ENCODE measurements at regions not wholly inside any gene's neighbourhood (a gene's known extent, or its start where the extent isn't known, plus 50 kb on each side); places are given as distances from the start of the nearest gene placed in this dataset.

DNA sequence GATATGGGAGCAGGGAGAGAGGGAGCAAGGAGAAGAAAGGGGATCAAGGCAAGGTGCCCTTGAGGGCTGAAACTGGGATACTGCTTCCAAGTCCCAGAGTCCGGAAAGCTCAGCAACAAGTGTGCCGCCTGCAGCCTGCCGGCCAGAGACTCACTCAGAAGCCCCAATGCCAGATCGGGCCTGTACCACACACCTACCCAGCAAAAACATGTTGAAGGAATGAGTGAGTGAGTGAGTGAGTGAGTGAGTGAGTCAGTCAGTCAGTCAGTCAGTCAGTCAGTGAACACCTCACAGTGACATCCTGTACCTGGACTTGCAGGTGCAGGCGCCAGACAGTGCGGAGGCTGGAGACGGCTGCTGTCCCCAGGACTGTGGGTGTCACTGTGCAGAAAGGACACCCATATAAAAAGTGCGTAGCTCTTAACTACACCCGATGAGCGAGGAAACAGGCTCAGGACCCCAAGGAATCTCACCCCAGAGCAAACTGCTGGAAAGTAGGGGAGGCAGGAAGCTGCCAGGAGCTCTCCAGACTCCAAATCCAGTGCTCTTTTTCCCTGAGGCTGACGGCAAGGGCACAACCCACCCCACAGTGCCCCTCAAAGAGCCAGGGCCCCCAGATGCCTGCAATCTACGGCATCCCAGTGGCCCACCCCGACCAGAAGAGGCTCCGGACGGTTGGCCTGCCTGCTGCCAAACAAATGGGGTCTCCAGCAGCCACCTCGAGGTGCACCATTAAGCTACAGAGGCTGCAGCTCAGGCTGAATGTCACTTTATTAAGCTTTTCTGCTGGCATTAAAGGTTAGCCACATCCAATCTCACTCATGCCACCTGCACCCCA lies 261.7 kb downstream of the NPHP4 start:
- no peaks in the 10 kb centered on the region for H3K27me3 ChIP-seq (ENCODE audit: control insufficient read depth in 4 of 4, insufficient read depth in 4 of 4, low read length in 3 of 4)
- H3K9ac ChIP-seq (ENCODE audit: low read depth in 1 of 2, low read length in 2 of 2), result no peak overlapping the region
- no peaks in the 10 kb centered on the region for H3K36me3 ChIP-seq (ENCODE audit: control insufficient read depth in 4 of 4, insufficient read depth in 3 of 4, low read depth in 1 of 4, low read length in 3 of 4)
- H3K4me1 ChIP-seq (ENCODE audit: control insufficient read depth in 4 of 4, insufficient read depth in 4 of 4, low read length in 3 of 4), result no peaks in the 10 kb centered on the region
- H3K4me3 ChIP-seq (ENCODE audit: low read depth in 1 of 3, low read length in 3 of 3), result no peak overlapping the region
- H3K27ac ChIP-seq (ENCODE audit: low read depth in 1 of 2, low read length in 2 of 2), result no peak overlapping the region
- DNase-seq (ENCODE audit: low spot score), result no peak
- no peaks in the 10 kb centered on the region for H3K9me3 ChIP-seq (ENCODE audit: control insufficient read depth in 4 of 4, low read length in 3 of 4)
- TF ChIP-seq HNF4A (conservative IDR thresholded peaks at IDR 0.05) (no peak), YY1 (IDR thresholded peaks at IDR 0.05) (no peak), EGR1 (IDR thresholded peaks at IDR 0.05; ENCODE audit: low read depth in 2 of 2) (no peak), FOXA1 (IDR thresholded peaks at IDR 0.05) (no peak)
- TF ChIP-seq, protein P1, sequence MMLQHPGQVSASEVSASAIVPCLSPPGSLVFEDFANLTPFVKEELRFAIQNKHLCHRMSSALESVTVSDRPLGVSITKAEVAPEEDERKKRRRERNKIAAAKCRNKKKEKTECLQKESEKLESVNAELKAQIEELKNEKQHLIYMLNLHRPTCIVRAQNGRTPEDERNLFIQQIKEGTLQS (IDR thresholded peaks at IDR 0.05), result no peak
- whole genome bisulfite sequencing, result 82% methylated on average over 16 of the region's 16 CpGs

DNA sequence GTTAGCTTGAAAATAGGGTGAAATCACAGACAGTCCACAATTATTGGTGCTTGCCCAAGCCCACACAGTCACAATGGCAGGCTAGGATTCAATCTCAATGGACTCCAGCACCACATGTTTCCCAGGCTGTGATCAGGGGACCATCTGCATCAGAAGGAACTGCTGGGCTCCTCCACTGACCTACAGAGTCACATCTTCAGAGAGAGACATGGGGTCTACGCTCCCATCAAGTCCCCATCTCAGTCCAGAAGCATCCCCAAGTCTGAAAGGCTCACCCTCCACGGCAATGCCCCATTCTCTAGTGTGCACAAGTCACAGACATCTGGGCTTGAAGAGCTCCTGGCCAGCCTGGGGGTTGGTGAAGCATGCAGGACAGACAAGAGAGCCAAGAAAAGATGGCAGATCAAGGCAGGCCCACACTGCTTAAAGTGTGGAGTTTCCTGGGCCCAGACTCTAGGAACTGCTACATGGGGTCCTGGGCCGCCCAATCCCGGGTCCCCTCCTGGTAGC lies 262.5 kb downstream of the NPHP4 start:
- 82% methylated on average over 4 of the region's 4 CpGs for WGBS

DNA sequence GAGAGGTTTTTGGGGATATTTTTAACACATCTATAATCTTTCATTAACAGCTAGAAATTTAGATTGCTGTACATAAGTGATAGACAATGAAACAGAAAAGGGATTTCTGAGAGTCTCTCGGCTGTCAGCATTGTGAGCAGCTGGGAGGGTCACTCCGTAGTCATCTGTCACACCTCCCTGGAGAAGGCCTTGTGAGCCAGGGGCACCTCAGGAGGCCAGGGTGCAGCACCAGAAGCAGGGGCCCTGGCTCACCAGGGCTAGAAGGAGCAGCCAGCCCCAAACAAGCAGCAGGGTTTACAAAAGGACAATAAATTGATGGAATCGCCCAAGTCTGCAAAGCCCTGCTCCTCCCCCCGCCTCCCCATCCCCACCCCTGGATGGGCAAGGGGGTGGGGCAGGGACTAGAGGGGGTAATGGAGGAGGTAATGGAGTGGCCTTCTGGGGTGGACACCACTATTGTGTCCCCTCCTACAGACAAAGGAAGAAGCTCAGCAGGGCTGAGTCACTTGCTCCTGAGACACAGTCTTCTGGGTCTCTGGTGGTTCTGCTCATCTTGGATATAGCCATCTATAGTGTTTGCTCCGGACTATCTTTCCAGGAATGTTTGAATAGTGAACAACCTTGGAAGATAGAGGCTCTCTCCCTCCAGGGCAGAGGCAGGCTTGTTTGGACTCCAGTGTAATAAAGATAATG lies 263.4 kb downstream of the NPHP4 start:
- no peaks in the 10 kb centered on the region for H3K36me3 ChIP-seq (ENCODE audit: control insufficient read depth in 4 of 4, insufficient read depth in 3 of 4, low read depth in 1 of 4, low read length in 3 of 4)
- no peak for TF ChIP-seq NR2F2 (IDR thresholded peaks at IDR 0.05)
- TF ChIP-seq, protein P2, sequence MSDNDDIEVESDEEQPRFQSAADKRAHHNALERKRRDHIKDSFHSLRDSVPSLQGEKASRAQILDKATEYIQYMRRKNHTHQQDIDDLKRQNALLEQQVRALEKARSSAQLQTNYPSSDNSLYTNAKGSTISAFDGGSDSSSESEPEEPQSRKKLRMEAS (IDR thresholded peaks at IDR 0.05), result no peak
- TF ChIP-seq JUND (IDR thresholded peaks at IDR 0.05), result no peak
- no peak for TF ChIP-seq FOXA1 (IDR thresholded peaks at IDR 0.05)
- TF ChIP-seq RAD21 (IDR thresholded peaks at IDR 0.05), result no peak
- no peak for TF ChIP-seq RXRA (IDR thresholded peaks at IDR 0.05)
- TF ChIP-seq EGR1 (IDR thresholded peaks at IDR 0.05; ENCODE audit: low read depth in 2 of 2), result no peak
- TF ChIP-seq FOXA2 (IDR thresholded peaks at IDR 0.05), result no peak
- no peak for TF ChIP-seq GABPA (IDR thresholded peaks at IDR 0.05 in 1 of 2, conservative IDR thresholded peaks at IDR 0.05 in 1 of 2)
- TF ChIP-seq HNF4G (IDR thresholded peaks at IDR 0.05), result no peak
- no peak overlapping the region for H3K4me3 ChIP-seq (ENCODE audit: low read depth in 1 of 3, low read length in 3 of 3)
- no peak overlapping the region for H3K9ac ChIP-seq (ENCODE audit: low read depth in 1 of 2, low read length in 2 of 2)
- H3K4me1 ChIP-seq (ENCODE audit: control insufficient read depth in 4 of 4, insufficient read depth in 4 of 4, low read length in 3 of 4), result no peaks in the 10 kb centered on the region
- H3K9me3 ChIP-seq (ENCODE audit: control insufficient read depth in 4 of 4, low read length in 3 of 4), result no peaks in the 10 kb centered on the region
- no peak overlapping the region for H3K27ac ChIP-seq (ENCODE audit: low read depth in 1 of 2, low read length in 2 of 2)
- H3K27me3 ChIP-seq (ENCODE audit: control insufficient read depth in 4 of 4, insufficient read depth in 4 of 4, low read length in 3 of 4), result peaks cover 0 to 4% (median 0%) of the 10 kb centered on the region in 4 donors
- 41% methylated on average over 5 of the region's 5 CpGs for WGBS
- no peak for DNase-seq (ENCODE audit: low spot score)

More for the DNA sequence above, 262.5 kb downstream of the NPHP4 start:
- H3K9ac ChIP-seq (ENCODE audit: low read depth in 1 of 2, low read length in 2 of 2), result no peak overlapping the region
- DNase-seq (ENCODE audit: low spot score), result no peak
- H3K36me3 ChIP-seq (ENCODE audit: control insufficient read depth in 4 of 4, insufficient read depth in 3 of 4, low read depth in 1 of 4, low read length in 3 of 4), result no peaks in the 10 kb centered on the region
- no peak overlapping the region for H3K27ac ChIP-seq (ENCODE audit: low read depth in 1 of 2, low read length in 2 of 2)
- H3K4me3 ChIP-seq (ENCODE audit: low read depth in 1 of 3, low read length in 3 of 3), result no peak overlapping the region
- no peaks in the 10 kb centered on the region for H3K4me1 ChIP-seq (ENCODE audit: control insufficient read depth in 4 of 4, insufficient read depth in 4 of 4, low read length in 3 of 4)
- H3K9me3 ChIP-seq (ENCODE audit: control insufficient read depth in 4 of 4, low read length in 3 of 4), result no peaks in the 10 kb centered on the region
- peaks cover 0 to under 1% (median 0%) of the 10 kb centered on the region in 4 donors for H3K27me3 ChIP-seq (ENCODE audit: control insufficient read depth in 4 of 4, insufficient read depth in 4 of 4, low read length in 3 of 4)
- TF ChIP-seq EGR1 (IDR thresholded peaks at IDR 0.05; ENCODE audit: low read depth in 2 of 2), result no peak
- TF ChIP-seq FOXA2 (IDR thresholded peaks at IDR 0.05), result no peak
- TF ChIP-seq, protein P2 (IDR thresholded peaks at IDR 0.05), result no peak
